Activated CD4-positive, alpha-beta T cell treated with anti-CD3 and anti-CD28 coated beads, Interleukin-2, amount 10 ng/mL, durations not matched to agents 24 days and 14 days (primary cell): ENCODE measurements at regions not wholly inside any gene's neighbourhood (a gene's known extent, or its start where the extent isn't known, plus 50 kb on each side); places are given as distances from the start of the nearest gene placed in this dataset.

Experiments
- DNase-seq: peaks from one replicate; pipeline ENCODE4 v3.0.0; 2022
- H3K27ac Mint-ChIP-seq: one replicate; pipeline ENCODE4 v1.8.0; 2022; ENCODE audit warnings: mild to moderate bottlenecking, mixed read lengths
- H3K27me3 Mint-ChIP-seq: one replicate; pipeline ENCODE4 v1.8.0; 2022; ENCODE audit warnings: mixed read lengths
- H3K36me3 Mint-ChIP-seq: one replicate; pipeline ENCODE4 v1.8.0; 2022; ENCODE audit warnings: low read depth, mild to moderate bottlenecking, mixed read lengths
- H3K4me1 Mint-ChIP-seq: one replicate; pipeline ENCODE4 v1.8.0; 2021; ENCODE audit warnings: mixed read lengths
- H3K4me3 Mint-ChIP-seq: one replicate; pipeline ENCODE4 v1.8.0; 2022; ENCODE audit warnings: mild to moderate bottlenecking, moderate library complexity, mixed read lengths
- H3K9me3 Mint-ChIP-seq: one replicate; pipeline ENCODE4 v1.8.0; 2021; ENCODE audit warnings: mixed read lengths
- intact Hi-C: fragments of 100-400 bp; cut with micrococcal nuclease; formaldehyde crosslinking; loops from one replicate; pipeline ENCODE4 v1.15.1; 2023

DNA sequence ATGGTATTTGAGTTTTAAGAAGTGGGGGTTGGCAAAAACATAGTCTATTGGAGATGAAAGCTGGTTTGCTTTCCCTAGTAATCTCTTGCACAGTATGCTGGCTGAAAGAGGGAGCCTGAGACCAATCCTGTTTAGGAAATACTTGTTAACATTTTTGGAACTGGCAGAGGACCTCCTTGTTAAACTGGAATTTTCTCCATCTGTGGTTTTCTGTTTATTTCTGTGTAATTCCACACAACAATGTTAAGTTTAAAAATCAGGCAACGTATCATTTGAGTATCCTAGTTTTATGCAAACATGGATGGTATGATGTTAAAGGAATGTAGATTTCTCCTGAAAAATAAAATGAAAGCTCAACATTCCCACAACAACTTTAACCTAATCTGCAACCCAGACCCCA, 536.0 kb upstream of the TBL1XR1 start:
- Mint-ChIP-seq H3K4me3 (no peak overlapping the region), H3K27ac (no peak overlapping the region), H3K27me3 (no peaks in the 10 kb centered on the region), H3K36me3 (no peaks in the 10 kb centered on the region), H3K9me3 (no peaks in the 10 kb centered on the region), H3K4me1 (no peaks in the 10 kb centered on the region)
- no peak for DNase-seq
- intact Hi-C loops = no loop called here

DNA sequence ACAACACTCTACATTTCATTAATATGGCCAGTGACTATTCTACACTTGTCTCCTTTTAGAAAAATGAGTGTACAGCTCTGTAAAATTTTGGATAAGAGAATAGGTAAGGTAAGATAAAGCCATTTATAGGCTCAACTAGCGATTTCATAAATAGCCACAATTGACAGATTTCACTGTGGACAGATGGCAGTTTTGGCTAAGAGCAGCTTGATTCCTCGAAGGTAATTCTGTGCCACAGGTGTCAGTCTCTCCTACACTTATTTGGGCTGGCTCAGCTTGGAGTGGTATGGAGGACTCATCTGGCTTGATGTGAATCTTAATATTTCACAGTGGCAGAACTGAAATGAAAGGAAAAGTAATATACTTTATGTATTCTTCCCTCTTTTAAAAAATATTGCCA, 536.7 kb upstream of the TBL1XR1 start:
- Mint-ChIP-seq H3K4me1 (no peaks in the 10 kb centered on the region), H3K27ac (no peak overlapping the region), H3K4me3 (no peak overlapping the region), H3K27me3 (no peaks in the 10 kb centered on the region), H3K9me3 (no peaks in the 10 kb centered on the region), H3K36me3 (no peaks in the 10 kb centered on the region)
- no peak for DNase-seq
- intact Hi-C loops = no loop called here

DNA sequence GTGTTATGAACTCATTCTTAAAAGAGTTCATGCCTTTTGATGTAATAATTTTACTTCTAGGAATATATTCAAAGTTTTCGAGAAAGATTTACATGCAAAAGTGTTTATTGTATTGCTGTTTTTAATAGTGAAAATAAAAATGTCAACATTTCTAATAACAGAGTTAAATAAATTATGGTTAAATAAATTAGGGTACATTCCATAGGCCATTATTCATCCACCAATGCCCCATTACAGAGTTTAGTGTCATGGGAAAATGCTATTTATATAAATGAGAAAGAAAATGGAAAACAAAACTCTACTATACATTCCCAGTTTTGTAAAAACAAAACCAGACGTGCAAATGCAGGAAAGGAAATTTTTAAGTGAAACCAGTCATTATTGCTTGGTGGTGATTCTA, 538.1 kb upstream of the TBL1XR1 start:
- Mint-ChIP-seq H3K9me3 (no peaks in the 10 kb centered on the region), H3K4me3 (no peak overlapping the region), H3K27ac (no peak overlapping the region), H3K4me1 (no peaks in the 10 kb centered on the region), H3K36me3 (no peaks in the 10 kb centered on the region), H3K27me3 (no peaks in the 10 kb centered on the region)
- no peak for DNase-seq
- intact Hi-C loops = no loop called here

DNA sequence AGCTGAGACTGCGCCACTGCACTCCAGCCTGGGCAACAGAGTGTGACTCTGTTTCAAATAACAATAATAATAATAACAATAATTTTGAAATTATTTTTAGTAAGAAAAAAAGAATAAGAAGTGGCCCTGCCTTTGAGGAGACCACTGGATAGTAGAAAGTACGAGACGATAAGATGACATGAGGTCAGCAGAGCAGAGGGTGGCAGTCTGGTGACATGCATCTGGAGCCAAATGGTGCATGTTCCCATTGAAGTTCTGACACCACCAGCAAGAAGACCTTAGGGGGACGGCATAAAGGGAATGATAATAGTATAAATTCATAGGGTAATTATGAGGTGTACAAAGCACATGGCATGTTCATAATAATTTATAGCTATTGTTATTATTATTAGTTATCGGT, 542.2 kb upstream of the TBL1XR1 start:
- intact Hi-C loops = no loop called here
- Mint-ChIP-seq H3K27me3 (no peaks in the 10 kb centered on the region), H3K36me3 (no peaks in the 10 kb centered on the region), H3K9me3 (no peaks in the 10 kb centered on the region), H3K27ac (no peak overlapping the region), H3K4me3 (no peak overlapping the region), H3K4me1 (no peaks in the 10 kb centered on the region)
- no peak for DNase-seq

DNA sequence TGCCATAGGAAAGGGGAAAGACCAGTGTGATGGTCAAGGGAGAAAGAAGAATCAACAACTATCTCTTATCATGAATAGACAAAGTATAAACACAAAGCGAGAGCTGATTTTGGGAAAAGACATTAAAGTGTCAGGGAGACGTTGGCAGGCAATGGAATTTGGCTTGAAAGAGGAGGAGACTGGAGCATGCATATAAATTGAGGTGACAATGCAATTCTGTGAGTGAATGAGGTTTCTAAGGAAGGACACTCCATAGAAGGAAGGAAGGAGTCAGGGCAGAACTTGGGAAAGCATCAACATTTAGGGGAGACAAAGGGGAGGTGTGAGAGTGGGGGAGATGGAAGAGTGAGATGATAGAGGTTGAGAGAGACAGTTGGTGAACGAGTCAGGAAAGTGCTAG, 543.0 kb upstream of the TBL1XR1 start:
- Mint-ChIP-seq H3K27ac (no peak overlapping the region), H3K4me3 (no peak overlapping the region), H3K9me3 (no peaks in the 10 kb centered on the region), H3K36me3 (no peaks in the 10 kb centered on the region), H3K4me1 (no peaks in the 10 kb centered on the region), H3K27me3 (no peaks in the 10 kb centered on the region)
- DNase-seq = no peak
- intact Hi-C loops = no loop called here

DNA sequence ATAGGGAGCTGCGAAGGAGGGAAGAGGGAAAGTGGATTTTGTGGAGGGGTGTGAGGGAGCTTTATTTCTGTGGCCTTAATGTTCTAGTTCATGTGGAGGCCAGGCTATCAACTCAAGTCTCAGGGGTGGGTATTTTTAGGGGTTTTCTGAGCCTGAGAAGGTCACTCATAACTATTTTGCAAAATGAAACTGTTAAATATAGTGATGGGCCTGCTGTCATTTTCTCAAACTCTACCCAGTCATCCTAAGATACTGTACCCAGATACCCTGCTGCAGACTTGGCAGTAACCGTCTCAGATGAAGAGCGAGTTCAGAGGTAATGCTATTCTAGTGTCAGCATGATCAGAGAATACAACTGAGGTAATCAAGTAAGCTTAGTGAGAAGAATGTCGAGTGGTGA, 545.0 kb upstream of the TBL1XR1 start:
- H3K4me3 Mint-ChIP-seq = no peak overlapping the region
- H3K36me3 Mint-ChIP-seq = no peaks in the 10 kb centered on the region
- no peak overlapping the region for H3K27ac Mint-ChIP-seq
- intact Hi-C loops = no loop called here
- peaks cover 1% of the 10 kb centered on the region for H3K9me3 Mint-ChIP-seq
- DNase-seq = no peak
- no peaks in the 10 kb centered on the region for H3K27me3 Mint-ChIP-seq
- no peaks in the 10 kb centered on the region for H3K4me1 Mint-ChIP-seq

DNA sequence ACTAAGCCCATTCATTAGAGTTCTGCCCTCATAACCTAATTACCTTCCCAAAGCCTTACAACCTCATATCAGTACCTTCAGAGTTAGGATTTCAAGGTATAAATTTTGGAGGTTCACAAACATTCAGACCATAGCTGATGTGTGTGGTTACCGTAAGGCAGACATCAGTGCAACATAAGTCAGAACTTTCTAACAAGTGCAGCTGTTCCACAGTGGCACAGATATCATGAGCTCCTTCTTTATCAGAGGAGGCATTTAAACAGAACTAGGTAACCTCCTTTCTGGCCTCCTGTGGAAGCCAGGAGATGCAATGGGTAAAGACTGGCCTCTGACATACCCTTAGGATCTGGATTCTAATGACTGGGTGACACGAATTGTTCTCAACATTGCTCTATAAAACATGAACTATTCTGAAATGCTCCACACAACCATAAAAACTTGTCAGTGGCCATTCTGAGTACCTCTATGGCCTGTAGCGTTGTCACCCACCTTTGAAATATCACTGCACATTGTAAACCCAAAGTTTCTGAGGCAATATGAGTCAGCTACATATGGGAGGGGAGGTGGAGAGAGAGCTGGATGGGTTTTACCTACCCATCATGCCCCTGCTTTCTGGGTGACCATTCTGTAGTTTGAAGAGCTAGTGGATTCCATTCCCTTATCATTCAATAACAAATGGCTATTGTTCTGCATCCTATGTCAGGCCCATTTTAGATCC, 546.0 kb upstream of the TBL1XR1 start:
- Mint-ChIP-seq H3K4me3 (no peak overlapping the region), H3K27ac (no peak overlapping the region), H3K36me3 (no peaks in the 10 kb centered on the region), H3K4me1 (no peaks in the 10 kb centered on the region), H3K9me3 (peaks cover 4% of the 10 kb centered on the region), H3K27me3 (no peaks in the 10 kb centered on the region)
- intact Hi-C loops = no loop called here
- no peak for DNase-seq

DNA sequence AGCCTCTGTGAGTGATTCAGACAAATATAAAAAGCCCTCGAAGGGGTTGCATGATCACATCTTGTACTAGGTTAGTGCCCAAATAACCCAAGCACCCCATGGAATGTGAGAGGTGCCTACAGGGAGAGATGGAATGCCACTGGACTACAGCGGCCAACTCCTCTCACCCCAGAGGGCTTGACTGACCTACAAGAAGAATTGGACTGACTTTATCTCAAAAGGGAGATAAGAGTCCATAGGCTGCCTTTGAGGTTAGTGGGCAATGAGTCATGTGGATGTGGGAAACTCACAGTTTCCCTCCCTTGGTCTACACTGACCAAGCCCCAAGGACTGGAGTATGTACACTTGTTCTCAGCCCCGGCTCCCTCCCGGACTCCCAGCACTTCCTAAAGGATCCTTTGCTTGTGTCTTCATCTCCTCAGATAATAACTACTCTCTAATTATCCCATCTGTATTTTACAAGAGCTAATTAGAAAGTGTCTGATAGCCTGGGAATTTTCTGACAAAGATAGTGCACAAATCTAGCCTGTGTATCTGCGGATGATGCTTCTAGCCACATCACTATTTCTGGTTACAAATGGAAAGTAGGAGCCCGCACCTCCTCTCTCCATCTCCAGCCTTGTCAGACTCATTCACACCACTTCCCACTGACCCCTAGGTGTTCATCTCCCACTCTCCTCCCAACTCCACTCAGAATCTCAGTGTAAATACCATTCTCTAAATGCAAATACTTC, 547.8 kb upstream of the TBL1XR1 start:
- peaks cover 4% of the 10 kb centered on the region for H3K9me3 Mint-ChIP-seq
- intact Hi-C loops = no loop called here
- no peaks in the 10 kb centered on the region for H3K4me1 Mint-ChIP-seq
- no peak overlapping the region for H3K27ac Mint-ChIP-seq
- DNase-seq = no peak
- no peaks in the 10 kb centered on the region for H3K27me3 Mint-ChIP-seq
- H3K4me3 Mint-ChIP-seq = no peak overlapping the region
- H3K36me3 Mint-ChIP-seq = no peaks in the 10 kb centered on the region

DNA sequence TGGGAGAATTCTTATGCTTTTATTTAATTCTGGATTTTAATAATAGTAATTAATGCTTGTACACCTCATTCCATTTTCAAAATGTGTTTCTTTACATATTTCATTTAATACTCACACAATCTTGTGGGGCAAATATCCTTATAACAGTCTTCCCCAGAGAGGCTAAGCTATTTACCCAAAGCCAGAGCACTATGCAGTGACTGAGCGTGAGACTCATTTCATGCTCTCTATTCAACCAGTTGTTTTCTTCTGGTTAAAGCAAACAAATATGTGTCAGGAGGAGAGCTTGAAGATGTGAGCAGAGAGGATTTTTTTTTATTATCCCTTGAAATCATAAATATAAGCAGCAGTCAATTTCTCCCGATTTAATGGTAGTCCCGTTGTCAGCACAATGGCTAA, 548.3 kb upstream of the TBL1XR1 start:
- peaks cover 4% of the 10 kb centered on the region for H3K9me3 Mint-ChIP-seq
- intact Hi-C loops = no loop called here
- H3K4me3 Mint-ChIP-seq = no peak overlapping the region
- H3K27ac Mint-ChIP-seq = no peak overlapping the region
- H3K27me3 Mint-ChIP-seq = no peaks in the 10 kb centered on the region
- no peaks in the 10 kb centered on the region for H3K4me1 Mint-ChIP-seq
- DNase-seq = no peak
- no peaks in the 10 kb centered on the region for H3K36me3 Mint-ChIP-seq

DNA sequence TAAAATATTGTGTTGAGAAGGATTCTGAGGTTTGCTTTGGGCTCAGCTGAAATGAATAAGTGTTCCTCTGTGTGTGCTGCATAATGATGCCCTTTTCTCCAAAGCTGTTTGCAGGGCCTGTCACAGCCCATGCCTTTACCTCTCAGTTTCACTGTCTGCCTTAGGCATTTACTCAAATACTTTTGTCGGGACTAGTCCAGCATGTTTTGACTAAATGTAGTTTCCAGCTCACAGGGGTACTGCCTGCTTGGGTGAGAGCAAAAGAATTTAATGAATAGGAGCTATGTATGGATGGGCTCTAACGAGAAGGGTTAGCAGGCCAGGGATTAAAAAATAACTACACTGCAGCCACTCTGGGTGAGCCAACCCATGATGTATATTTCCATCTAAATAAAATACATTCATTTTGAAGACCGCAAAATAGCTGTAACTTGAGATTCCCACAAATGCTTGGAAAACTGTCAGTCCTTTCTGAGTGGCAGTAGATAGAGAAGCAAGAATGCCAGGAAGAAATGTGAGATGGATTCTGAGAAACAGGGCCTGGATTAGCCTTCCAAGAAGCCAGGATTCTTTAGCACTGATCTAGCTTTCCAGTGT, 549.2 kb upstream of the TBL1XR1 start:
- H3K36me3 Mint-ChIP-seq = no peaks in the 10 kb centered on the region
- H3K4me3 Mint-ChIP-seq = no peak overlapping the region
- DNase-seq = no peak
- no peaks in the 10 kb centered on the region for H3K27me3 Mint-ChIP-seq
- no peak overlapping the region for H3K27ac Mint-ChIP-seq
- no peaks in the 10 kb centered on the region for H3K4me1 Mint-ChIP-seq
- intact Hi-C loops = no loop called here
- H3K9me3 Mint-ChIP-seq = peaks cover 4% of the 10 kb centered on the region

DNA sequence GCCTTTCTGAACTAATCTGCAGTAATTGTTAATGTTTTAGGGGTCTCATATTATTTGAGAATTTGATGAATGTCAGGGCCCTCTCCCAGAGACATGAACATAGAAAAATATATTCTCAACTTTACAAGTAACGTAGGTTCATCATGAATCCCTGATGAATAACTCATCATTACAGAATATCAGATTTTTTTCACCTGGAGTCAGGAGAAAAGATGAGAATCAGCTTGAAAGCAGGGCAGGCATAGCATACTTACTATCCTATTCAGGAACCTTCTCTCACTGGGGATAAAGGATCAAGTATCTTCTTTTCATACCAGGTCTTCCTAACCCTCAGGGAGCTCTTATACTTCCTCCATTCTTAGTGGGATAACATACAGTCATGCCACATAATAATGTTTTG, 552.6 kb upstream of the TBL1XR1 start:
- Mint-ChIP-seq H3K27ac (no peak overlapping the region), H3K4me3 (no peak overlapping the region), H3K4me1 (peaks cover 2% of the 10 kb centered on the region), H3K27me3 (no peaks in the 10 kb centered on the region), H3K9me3 (peaks cover 4% of the 10 kb centered on the region), H3K36me3 (no peaks in the 10 kb centered on the region)
- intact Hi-C loops = no loop called here
- no peak for DNase-seq

DNA sequence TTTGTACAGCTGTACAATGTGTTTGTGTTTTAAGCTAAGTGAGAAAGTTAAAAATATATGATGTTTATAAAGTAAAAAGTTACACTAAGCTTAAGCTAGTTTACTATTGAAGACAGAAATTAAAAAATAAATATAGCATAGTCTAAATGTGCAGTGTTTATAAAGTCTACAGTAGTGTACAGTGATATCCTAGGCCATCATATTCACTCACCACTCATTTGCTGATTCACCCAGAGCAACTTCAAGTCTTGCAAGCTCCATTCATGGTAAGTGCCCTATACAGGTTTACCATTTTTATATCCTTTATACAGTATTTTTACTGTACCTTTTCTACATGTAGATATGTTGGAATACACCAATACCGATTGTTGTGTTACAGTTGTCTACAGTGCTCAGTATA, 553.2 kb upstream of the TBL1XR1 start:
- peaks cover 2% of the 10 kb centered on the region for H3K4me1 Mint-ChIP-seq
- intact Hi-C loops = no loop called here
- no peak overlapping the region for H3K27ac Mint-ChIP-seq
- H3K9me3 Mint-ChIP-seq = peaks cover 4% of the 10 kb centered on the region
- H3K4me3 Mint-ChIP-seq = no peak overlapping the region
- no peaks in the 10 kb centered on the region for H3K27me3 Mint-ChIP-seq
- DNase-seq = no peak
- no peaks in the 10 kb centered on the region for H3K36me3 Mint-ChIP-seq

DNA sequence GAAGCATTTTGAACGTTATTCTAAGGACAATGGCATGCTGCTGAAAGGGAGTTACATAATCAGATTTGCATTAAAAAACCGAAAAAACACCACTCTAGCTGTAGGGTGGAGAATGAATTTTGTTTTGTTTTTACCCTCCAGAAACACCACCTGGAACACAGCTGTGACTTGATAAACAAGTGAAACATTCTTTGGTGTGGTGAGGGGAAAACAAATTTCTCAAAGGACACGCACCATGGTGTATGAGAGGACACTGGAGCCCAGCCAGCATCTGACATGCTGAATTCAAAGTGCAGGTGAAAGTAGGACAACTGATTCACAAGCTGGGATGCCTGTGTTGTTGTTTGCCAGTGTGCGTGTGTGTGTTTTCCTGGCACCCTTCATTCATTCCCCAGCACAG, 554.5 kb upstream of the TBL1XR1 start:
- DNase-seq = no peak
- Mint-ChIP-seq H3K27me3 (no peaks in the 10 kb centered on the region), H3K36me3 (no peaks in the 10 kb centered on the region), H3K9me3 (peaks cover 4% of the 10 kb centered on the region), H3K27ac (no peak overlapping the region), H3K4me3 (no peak overlapping the region), H3K4me1 (peaks cover 2% of the 10 kb centered on the region)
- intact Hi-C loops = no loop called here

DNA sequence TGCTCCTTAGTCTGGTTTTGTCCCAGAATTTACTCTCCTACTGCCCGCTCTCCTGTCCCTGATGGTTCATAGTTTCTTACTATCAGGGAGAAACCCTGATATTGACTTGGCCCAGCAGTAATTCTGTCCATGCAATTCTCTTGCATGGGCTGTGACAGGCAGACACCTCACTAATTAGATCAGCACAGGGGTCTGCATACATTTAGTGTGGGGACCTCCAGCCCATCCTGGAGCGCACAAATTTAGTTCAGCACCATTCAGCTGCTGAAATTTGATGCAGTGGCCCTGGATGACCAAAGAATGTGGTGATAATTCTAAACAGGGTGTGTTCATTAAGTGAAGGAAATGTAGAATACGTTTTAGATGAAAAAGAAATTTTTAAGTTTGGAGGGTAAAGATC, 555.5 kb upstream of the TBL1XR1 start:
- no peaks in the 10 kb centered on the region for H3K9me3 Mint-ChIP-seq
- no peak overlapping the region for H3K4me3 Mint-ChIP-seq
- no peak overlapping the region for H3K27ac Mint-ChIP-seq
- DNase-seq = no peak
- peaks cover 2% of the 10 kb centered on the region for H3K4me1 Mint-ChIP-seq
- H3K36me3 Mint-ChIP-seq = no peaks in the 10 kb centered on the region
- intact Hi-C loops = no loop called here
- H3K27me3 Mint-ChIP-seq = no peaks in the 10 kb centered on the region
